Loucy (cell line): ENCODE measurements at regions not wholly inside any gene's neighbourhood (a gene's known extent, or its start where the extent isn't known, plus 50 kb on each side); places are given as distances from the start of the nearest gene placed in this dataset.

Experiments
- H2AFZ ChIP-seq: fragments of 200-600 bp; sonication (generic); 2 replicates; pipeline ENCODE4 v1.6.0; 2016; ENCODE audit warnings: antibody characterized with exemption, mild to moderate bottlenecking, low read length, moderate library complexity
- H3F3A ChIP-seq: fragments of 200-600 bp; 2 replicates; pipeline ENCODE4 v1.6.0; 2016; ENCODE audit warnings: antibody characterized with exemption, low read depth, mild to moderate bottlenecking
- H3K27me3 ChIP-seq: fragments of 200-600 bp; sonication (generic); 2 replicates; pipeline ENCODE4 v1.6.1; 2014; ENCODE audit warnings: low read length, mild to moderate bottlenecking; ENCODE audit not compliant: insufficient read depth, poor library complexity, severe bottlenecking
- H3K36me3 ChIP-seq: fragments of 200-600 bp; sonication (generic); 2 replicates; pipeline ENCODE4 v1.6.1; 2016; ENCODE audit warnings: low read length; ENCODE audit not compliant: insufficient read depth
- H3K4me1 ChIP-seq: fragments of 200-600 bp; sonication (generic); 2 replicates; pipeline ENCODE4 v1.5.1; 2014; ENCODE audit warnings: low read length, mild to moderate bottlenecking; ENCODE audit not compliant: insufficient read depth, poor library complexity, severe bottlenecking
- H3K4me2 ChIP-seq: fragments of 200-600 bp; sonication (generic); 2 replicates; pipeline ENCODE4 v1.6.0; 2014; ENCODE audit warnings: antibody characterized with exemption, low read length, low read depth, mild to moderate bottlenecking; ENCODE audit not compliant: poor library complexity, severe bottlenecking
- H3K4me3 ChIP-seq: fragments of 200-600 bp; sonication (generic); 2 replicates; pipeline ENCODE4 v1.5.1; 2014; ENCODE audit warnings: low read length, mild to moderate bottlenecking, mixed read lengths; ENCODE audit not compliant: poor library complexity, severe bottlenecking
- H3K79me2 ChIP-seq: fragments of 200-600 bp; sonication (generic); 2 replicates; pipeline ENCODE4 v1.6.1; 2014; ENCODE audit warnings: low read length; ENCODE audit not compliant: insufficient read depth
- H3K9ac ChIP-seq: fragments of 200-600 bp; sonication (generic); 2 replicates; pipeline ENCODE4 v1.6.0; 2014; ENCODE audit warnings: mild to moderate bottlenecking, low read depth, low read length, moderate library complexity; ENCODE audit not compliant: poor library complexity, severe bottlenecking
- H3K9me2 ChIP-seq: fragments of 200-600 bp; sonication (generic); replicated peaks from 2 replicates; pipeline ENCODE4 v1.6.1; 2016; ENCODE audit warnings: low read depth, low read length, mixed read lengths
- H3K9me3 ChIP-seq: fragments of 200-600 bp; sonication (generic); 2 replicates; pipeline ENCODE4 v1.6.1; 2014; ENCODE audit warnings: mild to moderate bottlenecking, antibody characterized with exemption, low read length, low read depth; ENCODE audit not compliant: insufficient read depth
- H4K20me1 ChIP-seq: fragments of 200-600 bp; sonication (generic); 2 replicates; pipeline ENCODE4 v1.6.0; 2014; ENCODE audit warnings: antibody characterized with exemption, low read length, mild to moderate bottlenecking; ENCODE audit not compliant: insufficient read depth, poor library complexity, severe bottlenecking
- EZH2phosphoT487 ChIP-seq: fragments of 200-600 bp; IDR thresholded peaks from 2 replicates; pipeline ENCODE4 v1.6.1; 2018; ENCODE audit warnings: antibody characterized with exemption, mild to moderate bottlenecking, moderate library complexity, borderline replicate concordance
- TF ChIP-seq, protein P1 (sequence below): fragments of 200-600 bp; sonication (generic); conservative IDR thresholded peaks from 2 replicates; pipeline ENCODE4 v1.5.1; 2014; ENCODE audit warnings: mild to moderate bottlenecking, antibody characterized with exemption, low read length

DNA sequence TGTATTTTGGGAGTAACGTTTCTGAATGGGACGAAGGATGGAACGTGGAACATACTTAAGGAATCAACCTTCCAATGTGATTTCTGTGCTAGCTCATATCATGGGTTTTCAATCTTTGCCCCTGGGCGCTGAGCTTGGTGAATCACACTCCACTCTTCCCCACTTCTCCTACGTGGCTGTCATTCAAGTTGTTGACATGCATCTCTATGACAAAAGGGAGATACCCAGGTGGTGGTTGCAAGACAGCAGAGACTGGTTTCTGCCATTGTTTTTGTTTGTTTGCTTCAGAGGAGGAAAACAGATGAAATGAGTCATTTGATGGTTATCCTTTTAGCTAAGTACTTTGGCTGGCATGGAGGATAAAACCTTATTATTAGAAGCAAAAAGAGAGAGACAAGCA lies 573.9 kb downstream of the GATA3 start:
- no peaks in the 10 kb centered on the region for H3K9me2 ChIP-seq
- H3K27me3 ChIP-seq, result no peaks in the 10 kb centered on the region
- no peaks in the 10 kb centered on the region for H4K20me1 ChIP-seq
- H3K9ac ChIP-seq, result no peak overlapping the region
- no peaks in the 10 kb centered on the region for H3K79me2 ChIP-seq
- H3K9me3 ChIP-seq, result no peaks in the 10 kb centered on the region
- H3F3A ChIP-seq, result no peaks in the 10 kb centered on the region
- H3K4me1 ChIP-seq, result no peaks in the 10 kb centered on the region
- H3K4me3 ChIP-seq, result no peak overlapping the region
- no peak for TF ChIP-seq EZH2phosphoT487
- TF ChIP-seq, protein P1, sequence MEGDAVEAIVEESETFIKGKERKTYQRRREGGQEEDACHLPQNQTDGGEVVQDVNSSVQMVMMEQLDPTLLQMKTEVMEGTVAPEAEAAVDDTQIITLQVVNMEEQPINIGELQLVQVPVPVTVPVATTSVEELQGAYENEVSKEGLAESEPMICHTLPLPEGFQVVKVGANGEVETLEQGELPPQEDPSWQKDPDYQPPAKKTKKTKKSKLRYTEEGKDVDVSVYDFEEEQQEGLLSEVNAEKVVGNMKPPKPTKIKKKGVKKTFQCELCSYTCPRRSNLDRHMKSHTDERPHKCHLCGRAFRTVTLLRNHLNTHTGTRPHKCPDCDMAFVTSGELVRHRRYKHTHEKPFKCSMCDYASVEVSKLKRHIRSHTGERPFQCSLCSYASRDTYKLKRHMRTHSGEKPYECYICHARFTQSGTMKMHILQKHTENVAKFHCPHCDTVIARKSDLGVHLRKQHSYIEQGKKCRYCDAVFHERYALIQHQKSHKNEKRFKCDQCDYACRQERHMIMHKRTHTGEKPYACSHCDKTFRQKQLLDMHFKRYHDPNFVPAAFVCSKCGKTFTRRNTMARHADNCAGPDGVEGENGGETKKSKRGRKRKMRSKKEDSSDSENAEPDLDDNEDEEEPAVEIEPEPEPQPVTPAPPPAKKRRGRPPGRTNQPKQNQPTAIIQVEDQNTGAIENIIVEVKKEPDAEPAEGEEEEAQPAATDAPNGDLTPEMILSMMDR, result no peak
- H2AFZ ChIP-seq, result no peak overlapping the region
- no peak overlapping the region for H3K4me2 ChIP-seq
- no peaks in the 10 kb centered on the region for H3K36me3 ChIP-seq

DNA sequence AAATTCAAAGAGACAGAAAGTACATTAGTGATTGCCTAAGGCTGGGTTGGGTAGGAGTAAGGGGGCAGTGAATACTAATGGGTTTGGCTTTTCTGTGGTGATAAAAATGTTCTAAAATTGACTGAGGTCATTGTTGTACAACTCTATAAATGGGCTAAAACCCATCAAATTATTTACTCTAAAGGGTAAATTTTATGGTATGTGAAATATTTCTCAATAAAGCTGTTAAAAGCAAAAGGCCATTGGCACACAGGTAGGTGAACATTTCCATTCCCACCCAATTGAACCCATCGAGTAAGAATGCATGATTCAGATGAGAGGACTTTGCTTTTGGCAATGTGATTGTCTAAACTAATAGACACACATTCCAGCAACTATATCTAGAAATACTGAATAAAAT lies 579.4 kb downstream of the GATA3 start:
- no peak overlapping the region for H2AFZ ChIP-seq
- no peak overlapping the region for H3K4me3 ChIP-seq
- H3K36me3 ChIP-seq, result no peaks in the 10 kb centered on the region
- no peaks in the 10 kb centered on the region for H3K4me1 ChIP-seq
- TF ChIP-seq EZH2phosphoT487, result no peak
- TF ChIP-seq, protein P1, result no peak
- H4K20me1 ChIP-seq, result no peaks in the 10 kb centered on the region
- no peaks in the 10 kb centered on the region for H3F3A ChIP-seq
- H3K27me3 ChIP-seq, result no peaks in the 10 kb centered on the region
- H3K9me2 ChIP-seq, result no peaks in the 10 kb centered on the region
- H3K79me2 ChIP-seq, result no peaks in the 10 kb centered on the region
- H3K4me2 ChIP-seq, result no peak overlapping the region
- no peaks in the 10 kb centered on the region for H3K9me3 ChIP-seq
- no peak overlapping the region for H3K9ac ChIP-seq

DNA sequence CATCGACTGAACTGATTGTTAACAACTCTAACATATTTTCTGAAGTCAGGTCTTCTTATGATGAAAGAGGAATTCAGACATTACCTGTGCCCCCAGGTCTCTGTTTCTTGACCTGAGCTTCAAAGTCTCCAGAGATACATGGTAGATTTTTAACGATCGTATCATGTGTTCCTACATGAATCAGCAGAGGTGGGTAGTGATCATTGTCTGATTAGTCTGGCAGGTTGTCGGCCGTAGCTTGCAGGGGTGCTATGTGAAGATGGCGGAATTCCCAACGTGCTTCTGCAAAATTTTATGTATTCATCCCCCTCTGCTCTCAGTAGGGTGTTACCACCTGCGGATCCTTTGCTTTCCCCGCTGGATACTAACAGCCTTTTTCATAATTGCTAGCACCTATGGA lies 581.9 kb downstream of the GATA3 start:
- Histone ChIP-seq H3K9ac (no peak overlapping the region), H4K20me1 (no peaks in the 10 kb centered on the region), H3K4me3 (no peak overlapping the region), H3K36me3 (no peaks in the 10 kb centered on the region), H3K9me3 (no peaks in the 10 kb centered on the region), H3K27me3 (no peaks in the 10 kb centered on the region), H3K4me1 (no peaks in the 10 kb centered on the region), H3K79me2 (no peaks in the 10 kb centered on the region), H3K4me2 (no peak overlapping the region), H2AFZ (no peak overlapping the region), H3K9me2 (no peaks in the 10 kb centered on the region), H3F3A (no peaks in the 10 kb centered on the region)
- TF ChIP-seq, protein P1, result no peak
- TF ChIP-seq EZH2phosphoT487, result no peak
